ENCODE measurements at regions not wholly inside any gene's neighbourhood (a gene's known extent, or its start where the extent isn't known, plus 50 kb on each side); places are given as distances from the start of the nearest gene placed in this dataset.

- Histone ChIP-seq H3K36me3 (ENCODE audit: insufficient read depth, low read length) (no peaks in the 10 kb centered on the region), H3K9me3 (ENCODE audit: low read depth, low read length) (no peaks in the 10 kb centered on the region), H4K20me1 (ENCODE audit: insufficient read depth, low read length) (no peaks in the 10 kb centered on the region), H3K27me3 (ENCODE audit: insufficient read depth, low read length) (no peaks in the 10 kb centered on the region), H3K4me3 (ENCODE audit: insufficient read depth, low read length) (no peak overlapping the region), H3K27ac (ENCODE audit: low read depth, low read length) (no peak overlapping the region), H3K4me2 (ENCODE audit: insufficient read depth, low read length) (no peak overlapping the region), H3K79me2 (ENCODE audit: insufficient read depth, low read length) (no peaks in the 10 kb centered on the region), H2AFZ (ENCODE audit: low read length) (no peak overlapping the region), H3K4me1 (ENCODE audit: insufficient read depth, low read length) (no peaks in the 10 kb centered on the region)
- TF ChIP-seq CTCF (IDR thresholded peaks at IDR 0.05; ENCODE audit: extremely low read depth, low read depth, low read length) = no peak
- no peak for DNase-seq (ENCODE audit: insufficient read length, low spot score, missing footprints)
Observed at GRCh38 chr1:113320972-113321680, 69.2 kb upstream of the MAGI3 start.

- H3K4me2 ChIP-seq (ENCODE audit: insufficient read depth, low read length) = no peak overlapping the region
- no peak overlapping the region for H2AFZ ChIP-seq (ENCODE audit: low read length)
- no peaks in the 10 kb centered on the region for H3K79me2 ChIP-seq (ENCODE audit: insufficient read depth, low read length)
- no peak overlapping the region for H3K4me3 ChIP-seq (ENCODE audit: insufficient read depth, low read length)
- H3K4me1 ChIP-seq (ENCODE audit: insufficient read depth, low read length) = no peaks in the 10 kb centered on the region
- H4K20me1 ChIP-seq (ENCODE audit: insufficient read depth, low read length) = no peaks in the 10 kb centered on the region
- H3K36me3 ChIP-seq (ENCODE audit: insufficient read depth, low read length) = no peaks in the 10 kb centered on the region
- H3K9me3 ChIP-seq (ENCODE audit: low read depth, low read length) = no peaks in the 10 kb centered on the region
- DNase-seq (ENCODE audit: insufficient read length, low spot score, missing footprints) = no peak
- H3K27ac ChIP-seq (ENCODE audit: low read depth, low read length) = no peak overlapping the region
- no peak for TF ChIP-seq CTCF (IDR thresholded peaks at IDR 0.05; ENCODE audit: extremely low read depth, low read depth, low read length)
- H3K27me3 ChIP-seq (ENCODE audit: insufficient read depth, low read length) = no peaks in the 10 kb centered on the region
Observed at GRCh38 chr1:113321771-113322387, 68.4 kb upstream of the MAGI3 start.

GRCh38 chr1:113322439-113322838 is 67.9 kb upstream of the MAGI3 start:
- Histone ChIP-seq H3K79me2 (ENCODE audit: insufficient read depth, low read length) (no peaks in the 10 kb centered on the region), H2AFZ (ENCODE audit: low read length) (no peak overlapping the region), H3K4me3 (ENCODE audit: insufficient read depth, low read length) (no peak overlapping the region), H3K4me1 (ENCODE audit: insufficient read depth, low read length) (no peaks in the 10 kb centered on the region), H3K36me3 (ENCODE audit: insufficient read depth, low read length) (no peaks in the 10 kb centered on the region), H3K9me3 (ENCODE audit: low read depth, low read length) (no peaks in the 10 kb centered on the region), H3K27ac (ENCODE audit: low read depth, low read length) (no peak overlapping the region), H4K20me1 (ENCODE audit: insufficient read depth, low read length) (no peaks in the 10 kb centered on the region), H3K4me2 (ENCODE audit: insufficient read depth, low read length) (no peak overlapping the region), H3K27me3 (ENCODE audit: insufficient read depth, low read length) (no peaks in the 10 kb centered on the region)
- peak; percentile 4 for DNase-seq (ENCODE audit: insufficient read length, low spot score, missing footprints)
- TF ChIP-seq CTCF (IDR thresholded peaks at IDR 0.05; ENCODE audit: extremely low read depth, low read depth, low read length) = no peak

GRCh38 chr1:113325022-113325421 is 65.3 kb upstream of the MAGI3 start:
- no peak for TF ChIP-seq CTCF (IDR thresholded peaks at IDR 0.05; ENCODE audit: extremely low read depth, low read depth, low read length)
- Histone ChIP-seq H3K36me3 (ENCODE audit: insufficient read depth, low read length) (no peaks in the 10 kb centered on the region), H3K27ac (ENCODE audit: low read depth, low read length) (no peak overlapping the region), H3K79me2 (ENCODE audit: insufficient read depth, low read length) (no peaks in the 10 kb centered on the region), H3K4me3 (ENCODE audit: insufficient read depth, low read length) (no peak overlapping the region), H2AFZ (ENCODE audit: low read length) (no peak overlapping the region), H3K4me2 (ENCODE audit: insufficient read depth, low read length) (no peak overlapping the region), H3K9me3 (ENCODE audit: low read depth, low read length) (no peaks in the 10 kb centered on the region), H4K20me1 (ENCODE audit: insufficient read depth, low read length) (no peaks in the 10 kb centered on the region), H3K27me3 (ENCODE audit: insufficient read depth, low read length) (no peaks in the 10 kb centered on the region), H3K4me1 (ENCODE audit: insufficient read depth, low read length) (no peaks in the 10 kb centered on the region)
- DNase-seq (ENCODE audit: insufficient read length, low spot score, missing footprints) = peak; percentile 4

Measured in osteoblast (primary cell).